ENCODE measurements at regions not wholly inside any gene's neighbourhood (a gene's known extent, or its start where the extent isn't known, plus 50 kb on each side); places are given as distances from the start of the nearest gene placed in this dataset.

- H3K36me3 ChIP-seq (ENCODE audit: control insufficient read depth in 2 of 2, extremely low read depth in 1 of 2, insufficient read depth in 2 of 2, low read length in 2 of 2): no peaks in the 10 kb centered on the region
- dilution Hi-C loops (cut with MboI; ENCODE audit: extremely low pct_ligation_motif_present, low sequenced_read_pairs) (no loop called here), intact Hi-C loops (cut with micrococcal nuclease) (no loop called here)
- no TSS peak for BruUV-seq (replicated peaks)
- no peaks in the 10 kb centered on the region for H3K9me3 ChIP-seq (replicated peaks; ENCODE audit: control insufficient read depth, insufficient read depth, low read length)
- no peaks in the 10 kb centered on the region for H3K9me1 ChIP-seq (replicated peaks; ENCODE audit: control insufficient read depth, extremely low read depth, insufficient read depth, low read length)
- H3K27ac ChIP-seq (ENCODE audit: insufficient read depth, low read depth, low read length): no peak overlapping the region
- H3K4me1 ChIP-seq (ENCODE audit: control insufficient read depth, extremely low read depth, insufficient read depth, low read length): peaks cover 37% of the 10 kb centered on the region
- TF ChIP-seq CTCF (IDR thresholded peaks at IDR 0.05; ENCODE audit: extremely low read depth in 1 of 2, insufficient read depth in 1 of 2, low read depth in 1 of 2, low read length in 2 of 2) (no peak), JUN (IDR thresholded peaks at IDR 0.05; ENCODE audit: borderline replicate concordance, insufficient read depth, insufficient read length, low read depth) (no peak), POLR2A (IDR thresholded peaks at IDR 0.05; ENCODE audit: low read depth, low read length) (no peak), FOS (IDR thresholded peaks at IDR 0.05; ENCODE audit: borderline replicate concordance, insufficient read depth, low read length) (no peak), GATA2 (IDR thresholded peaks at IDR 0.05; ENCODE audit: insufficient read depth, insufficient read length, low read depth, low read length) (no peak), EZH2 (IDR thresholded peaks at IDR 0.05; ENCODE audit: borderline replicate concordance, low read depth, low read length, severe bottlenecking) (no peak), POLR2AphosphoS5 (IDR thresholded peaks at IDR 0.05; ENCODE audit: insufficient read depth, low read depth, low read length) (no peak), MYC (IDR thresholded peaks at IDR 0.05; ENCODE audit: low read depth, low read length) (no peak)
- TF ChIP-seq, protein P1, sequence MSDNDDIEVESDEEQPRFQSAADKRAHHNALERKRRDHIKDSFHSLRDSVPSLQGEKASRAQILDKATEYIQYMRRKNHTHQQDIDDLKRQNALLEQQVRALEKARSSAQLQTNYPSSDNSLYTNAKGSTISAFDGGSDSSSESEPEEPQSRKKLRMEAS (IDR thresholded peaks at IDR 0.05; ENCODE audit: insufficient read depth, insufficient read length): no peak
- no peaks in the 10 kb centered on the region for H4K20me1 ChIP-seq (replicated peaks; ENCODE audit: control insufficient read depth, extremely low read depth, insufficient read depth, low read length)
- DNase-seq (ENCODE audit: low read depth, low spot score): no peak
- H2AFZ ChIP-seq (ENCODE audit: low read depth, low read length): no peak overlapping the region
- H3K9ac ChIP-seq (replicated peaks; ENCODE audit: extremely low read depth, insufficient read depth, low read length): no peak overlapping the region
- H3K27me3 ChIP-seq (ENCODE audit: control insufficient read depth in 2 of 2, insufficient read depth in 2 of 2, low read length in 2 of 2): no peaks in the 10 kb centered on the region
- POLR2A ChIA-PET: interaction anchor here (1.4 kb wide), 1 partner anchor 30 kb away, joined by 4 read pairs; no protein-coding TSS in a partner anchor
- no peak for FAIRE-seq
- CTCF ChIA-PET: no interaction called here
- peaks cover 29% of the 10 kb centered on the region for H3K79me2 ChIP-seq (ENCODE audit: control insufficient read depth, insufficient read depth, low read length)
- no peak overlapping the region for H3K4me3 ChIP-seq (replicated peaks in 1 of 3; ENCODE audit: insufficient read depth in 1 of 3, low read depth in 1 of 3, low read length in 3 of 3)
- H3K4me2 ChIP-seq (ENCODE audit: insufficient read depth, low read length): no peak overlapping the region
Observed at GRCh38 chr6:21739241-21739640, 145.7 kb downstream of the SOX4 start.

All from endothelial cell of umbilical vein (primary cell).